ENCODE measurements at regions not wholly inside any gene's neighbourhood (a gene's known extent, or its start where the extent isn't known, plus 50 kb on each side); places are given as distances from the start of the nearest gene placed in this dataset.

- TF ChIP-seq CTCF (IDR thresholded peaks at IDR 0.05): no peak
- TF ChIP-seq JUNB (IDR thresholded peaks at IDR 0.05): no peak
- no peak for TF ChIP-seq SREBF2 (IDR thresholded peaks at IDR 0.05)
- no peak for TF ChIP-seq PBX3 (IDR thresholded peaks at IDR 0.05)
- TF ChIP-seq, protein P1, sequence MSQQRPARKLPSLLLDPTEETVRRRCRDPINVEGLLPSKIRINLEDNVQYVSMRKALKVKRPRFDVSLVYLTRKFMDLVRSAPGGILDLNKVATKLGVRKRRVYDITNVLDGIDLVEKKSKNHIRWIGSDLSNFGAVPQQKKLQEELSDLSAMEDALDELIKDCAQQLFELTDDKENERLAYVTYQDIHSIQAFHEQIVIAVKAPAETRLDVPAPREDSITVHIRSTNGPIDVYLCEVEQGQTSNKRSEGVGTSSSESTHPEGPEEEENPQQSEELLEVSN (IDR thresholded peaks at IDR 0.05; ENCODE audit: borderline replicate concordance, low read depth): no peak
- no peak for TF ChIP-seq MAFK (IDR thresholded peaks at IDR 0.05; ENCODE audit: partially characterized antibody)
- TF ChIP-seq KDM1A (IDR thresholded peaks at IDR 0.05; ENCODE audit: low read depth): no peak
- TF ChIP-seq ESRRA (IDR thresholded peaks at IDR 0.05; ENCODE audit: borderline replicate concordance, low read length): no peak
- TF ChIP-seq POLR2A (IDR thresholded peaks at IDR 0.05; ENCODE audit: low read length): no peak
- TF ChIP-seq RAD21 (conservative IDR thresholded peaks at IDR 0.05 in 1 of 2, IDR thresholded peaks at IDR 0.05 in 1 of 2): no peak
- no peak for TF ChIP-seq HMGXB4 (CRISPR knock-in tag; IDR thresholded peaks at IDR 0.05; ENCODE audit: borderline replicate concordance)
These were observed 287.9 kb upstream of the ESRRG start for GRCh38 chr1:217011097-217011496.

Data from A549 (cell line).